Tibial nerve (tissue), 4 donors: ENCODE measurements at regions not wholly inside any gene's neighbourhood (a gene's known extent, or its start where the extent isn't known, plus 50 kb on each side); places are given as distances from the start of the nearest gene placed in this dataset.

Experiments
- DNase-seq, 2 donors: peaks; one replicate each; pipeline ENCODE4 v3.0.0-alpha.2; 2019; ENCODE audit warnings: low spot score in 2 of 2
- H3K27ac ChIP-seq, 4 donors: fragments of 200-600 bp; sonication (generic) in 3 of 4; one replicate each; pipeline ENCODE4 v1.5.1; 2017 to 2019; ENCODE audit warnings: mild to moderate bottlenecking in 1 of 4
- H3K27me3 ChIP-seq, 2 donors: fragments of 200-600 bp; sonication (generic) in 1 of 2; one replicate each; pipeline versions ENCODE4 v1.5.1 to v1.6.0; 2017 to 2019
- H3K36me3 ChIP-seq, 3 donors: fragments of 200-600 bp; sonication (generic); one replicate each; pipeline ENCODE4 v1.5.1; 2018 to 2019
- H3K4me1 ChIP-seq, 4 donors: fragments of 200-600 bp; sonication (generic) in 3 of 4; one replicate each; pipeline ENCODE4 v1.5.1; 2017 to 2019
- H3K4me3 ChIP-seq, 4 donors: fragments of 200-600 bp; sonication (generic) in 3 of 4; one replicate each; pipeline ENCODE4 v1.5.1; 2017 to 2019; ENCODE audit warnings: mild to moderate bottlenecking in 1 of 4, moderate library complexity in 1 of 4
- H3K9me3 ChIP-seq, 4 donors: fragments of 200-600 bp; sonication (generic) in 3 of 4; one replicate each; pipeline ENCODE4 v1.5.1; 2017 to 2019
- EP300 ChIP-seq, 2 donors: sonication (generic); formaldehyde crosslinking; IDR thresholded peaks; one replicate each; pipeline ENCODE4 v1.6.1; 2017; ENCODE audit warnings: antibody characterized with exemption in 2 of 2, mild to moderate bottlenecking in 1 of 2
- POLR2A ChIP-seq, 2 donors: fragments of 450-650 bp; IDR thresholded peaks; one replicate each; pipeline ENCODE4 v1.6.1; 2017; ENCODE audit warnings: antibody characterized with exemption in 2 of 2, mild to moderate bottlenecking in 2 of 2, moderate library complexity in 2 of 2
- WGBS, 2 donors: methylation state at CpG; one replicate each; pipeline ENCODE4 v1.1.5; 2018; 5-methylcytosine and 5-hydroxymethylcytosine counted together
- TF ChIP-seq, protein P1 (sequence below), 5 experiments: fragments of 200-600 bp in 3 of 5; fragments of 450-650 bp in 2 of 5; sonication (generic) in 3 of 5; IDR thresholded peaks; one replicate each; pipeline ENCODE4 v1.5.1; 2016 to 2019; ENCODE audit warnings: antibody characterized with exemption in 5 of 5, mild to moderate bottlenecking in 3 of 5, moderate library complexity in 2 of 5

- Histone ChIP-seq H3K27ac (no peak overlapping the region), H3K36me3 (no peaks in the 10 kb centered on the region), H3K27me3 (no peaks in the 10 kb centered on the region), H3K9me3 (no peaks in the 10 kb centered on the region), H3K4me1 (peaks cover 0 to 18% (median 0%) of the 10 kb centered on the region in 4 donors), H3K4me3 (no peak overlapping the region)
- TF ChIP-seq, protein P1, sequence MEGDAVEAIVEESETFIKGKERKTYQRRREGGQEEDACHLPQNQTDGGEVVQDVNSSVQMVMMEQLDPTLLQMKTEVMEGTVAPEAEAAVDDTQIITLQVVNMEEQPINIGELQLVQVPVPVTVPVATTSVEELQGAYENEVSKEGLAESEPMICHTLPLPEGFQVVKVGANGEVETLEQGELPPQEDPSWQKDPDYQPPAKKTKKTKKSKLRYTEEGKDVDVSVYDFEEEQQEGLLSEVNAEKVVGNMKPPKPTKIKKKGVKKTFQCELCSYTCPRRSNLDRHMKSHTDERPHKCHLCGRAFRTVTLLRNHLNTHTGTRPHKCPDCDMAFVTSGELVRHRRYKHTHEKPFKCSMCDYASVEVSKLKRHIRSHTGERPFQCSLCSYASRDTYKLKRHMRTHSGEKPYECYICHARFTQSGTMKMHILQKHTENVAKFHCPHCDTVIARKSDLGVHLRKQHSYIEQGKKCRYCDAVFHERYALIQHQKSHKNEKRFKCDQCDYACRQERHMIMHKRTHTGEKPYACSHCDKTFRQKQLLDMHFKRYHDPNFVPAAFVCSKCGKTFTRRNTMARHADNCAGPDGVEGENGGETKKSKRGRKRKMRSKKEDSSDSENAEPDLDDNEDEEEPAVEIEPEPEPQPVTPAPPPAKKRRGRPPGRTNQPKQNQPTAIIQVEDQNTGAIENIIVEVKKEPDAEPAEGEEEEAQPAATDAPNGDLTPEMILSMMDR (IDR thresholded peaks at IDR 0.05), result no peak
- TF ChIP-seq POLR2A (IDR thresholded peaks at IDR 0.05) (no peak), EP300 (IDR thresholded peaks at IDR 0.05) (no peak)
- no peak for DNase-seq
- WGBS, 2 donors, result 76 to 85% methylated on average over 7 of the region's 7 CpGs
These were observed 86.9 kb upstream of the MKI67 start for GRCh38 chr10:128213156-128213555.

DNA sequence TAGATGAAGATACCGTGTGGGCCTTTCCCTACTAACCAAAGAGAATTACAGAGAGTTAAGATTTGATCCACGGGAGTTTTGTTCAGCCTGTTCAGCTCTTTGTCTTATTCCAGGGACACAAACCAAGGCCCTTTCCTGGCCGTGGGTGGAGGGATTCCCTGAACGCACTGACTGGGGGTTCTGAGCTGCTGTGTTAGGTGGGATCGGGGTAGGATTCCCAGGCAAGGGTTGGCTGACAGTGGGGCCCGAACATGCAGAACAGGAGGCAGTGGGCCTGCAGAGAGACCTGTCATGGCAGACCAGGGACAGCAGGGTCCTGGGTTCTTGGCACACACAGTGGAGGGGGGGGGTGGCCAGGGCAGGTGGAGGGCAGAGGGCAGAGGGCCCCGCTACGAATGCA is 89.5 kb upstream of the MKI67 start:
- Histone ChIP-seq H3K36me3 (no peaks in the 10 kb centered on the region), H3K4me3 (no peak overlapping the region), H3K27ac (no peak overlapping the region), H3K4me1 (peaks cover 0 to 9% (median 0%) of the 10 kb centered on the region in 4 donors), H3K27me3 (no peaks in the 10 kb centered on the region), H3K9me3 (no peaks in the 10 kb centered on the region)
- DNase-seq, result no peak
- WGBS, 2 donors, result 74 to 78% methylated on average over 8 of the region's 8 CpGs
- TF ChIP-seq, protein P1 (IDR thresholded peaks at IDR 0.05), result no peak
- TF ChIP-seq POLR2A (IDR thresholded peaks at IDR 0.05) (no peak), EP300 (IDR thresholded peaks at IDR 0.05) (no peak)

GRCh38 chr10:128217136-128217535 is 90.9 kb upstream of the MKI67 start:
- H3K36me3 ChIP-seq, result no peaks in the 10 kb centered on the region
- H3K27me3 ChIP-seq, result no peaks in the 10 kb centered on the region
- peaks cover 0 to 1% (median 0%) of the 10 kb centered on the region in 4 donors for H3K4me1 ChIP-seq
- TF ChIP-seq, protein P1 (IDR thresholded peaks at IDR 0.05), result no peak
- TF ChIP-seq EP300 (IDR thresholded peaks at IDR 0.05), result no peak
- TF ChIP-seq POLR2A (IDR thresholded peaks at IDR 0.05), result no peak
- H3K9me3 ChIP-seq, result no peaks in the 10 kb centered on the region
- no peak for DNase-seq
- H3K4me3 ChIP-seq, result no peak overlapping the region
- no peak overlapping the region for H3K27ac ChIP-seq
- WGBS, 2 donors, result 76 to 84% methylated on average over 7 of the region's 7 CpGs

DNA sequence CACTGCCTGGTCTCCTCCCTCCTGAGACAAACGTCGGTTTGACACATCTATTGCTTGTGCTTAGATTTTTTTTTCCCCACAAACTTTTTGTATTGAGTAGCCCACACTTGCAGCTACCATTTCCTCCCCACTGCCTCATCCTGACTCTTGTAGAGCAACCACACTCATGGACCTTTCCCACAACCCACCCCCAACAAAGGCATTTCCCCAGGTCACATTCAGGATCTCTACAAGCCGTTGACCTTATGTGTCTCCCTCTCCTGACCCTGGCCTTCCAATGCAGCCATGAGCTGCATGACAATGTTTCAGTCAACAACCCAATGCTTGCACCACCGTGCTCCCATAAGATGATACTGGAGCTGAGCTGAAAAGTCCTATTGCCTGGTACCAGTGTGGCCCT is 91.9 kb upstream of the MKI67 start:
- H3K9me3 ChIP-seq, result no peaks in the 10 kb centered on the region
- no peaks in the 10 kb centered on the region for H3K4me1 ChIP-seq
- no peaks in the 10 kb centered on the region for H3K36me3 ChIP-seq
- TF ChIP-seq, protein P1 (IDR thresholded peaks at IDR 0.05), result no peak
- no peak for TF ChIP-seq POLR2A (IDR thresholded peaks at IDR 0.05)
- no peak for TF ChIP-seq EP300 (IDR thresholded peaks at IDR 0.05)
- H3K27ac ChIP-seq, result no peak overlapping the region
- DNase-seq, result no peak
- H3K4me3 ChIP-seq, result no peak overlapping the region
- no peaks in the 10 kb centered on the region for H3K27me3 ChIP-seq
- 67 to 74% methylated on average over 4 of the region's 4 CpGs for WGBS, 2 donors

DNA sequence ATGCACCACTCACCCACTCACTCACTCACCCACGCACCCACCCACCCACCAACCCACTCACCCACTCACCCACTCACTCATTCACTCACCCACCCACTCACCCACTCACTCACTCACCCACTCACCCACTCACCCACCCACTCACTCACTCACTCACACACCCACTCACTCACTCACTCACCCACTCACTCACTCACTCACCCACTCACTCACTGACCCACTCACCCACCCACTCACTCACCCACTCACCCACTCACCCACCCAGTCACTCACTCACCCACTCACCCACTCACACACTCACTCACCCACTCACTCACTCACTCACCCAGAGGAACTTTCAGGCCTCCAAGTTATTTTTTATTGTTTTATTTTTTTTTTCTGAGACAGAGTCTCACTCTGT is 93.1 kb upstream of the MKI67 start:
- Histone ChIP-seq H3K9me3 (no peaks in the 10 kb centered on the region), H3K4me1 (no peaks in the 10 kb centered on the region), H3K27me3 (no peaks in the 10 kb centered on the region), H3K27ac (no peak overlapping the region), H3K36me3 (no peaks in the 10 kb centered on the region), H3K4me3 (no peak overlapping the region)
- WGBS, 2 donors, result 90 to 97% methylated on average over 1 of the region's 1 CpG
- TF ChIP-seq POLR2A (IDR thresholded peaks at IDR 0.05) (no peak), EP300 (IDR thresholded peaks at IDR 0.05) (no peak)
- TF ChIP-seq, protein P1 (IDR thresholded peaks at IDR 0.05), result no peak
- DNase-seq, result no peak
